Fibroblast of skin of left quadriceps (primary cell): ENCODE measurements at regions not wholly inside any gene's neighbourhood (a gene's known extent, or its start where the extent isn't known, plus 50 kb on each side); places are given as distances from the start of the nearest gene placed in this dataset.

Experiments
- DNase-seq, 2 experiments: peaks; one replicate each; pipeline ENCODE4 v3.0.0-alpha.2; 2013; ENCODE audit warnings: low read depth in 2 of 2

DNA sequence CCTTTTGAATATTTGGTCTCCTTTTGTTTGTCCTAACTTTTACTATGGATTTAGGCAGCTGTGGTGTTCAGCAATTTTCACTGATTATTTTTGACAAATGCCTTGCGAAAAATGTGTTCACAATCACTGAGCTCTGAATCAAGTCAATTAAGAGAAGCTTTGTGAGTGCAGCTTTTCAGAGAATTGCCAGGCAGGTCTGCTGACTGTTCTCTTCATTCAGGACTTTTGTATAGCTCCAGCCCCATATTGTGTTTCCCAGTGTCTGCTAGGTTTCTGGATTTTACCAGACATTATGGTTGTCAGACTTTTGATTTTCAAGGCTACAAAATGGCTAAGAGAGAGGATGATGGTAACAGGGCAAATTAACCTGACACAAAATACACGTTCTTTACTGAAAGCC is 1055.9 kb downstream of the CDH18 start:
- no peak for DNase-seq

DNA sequence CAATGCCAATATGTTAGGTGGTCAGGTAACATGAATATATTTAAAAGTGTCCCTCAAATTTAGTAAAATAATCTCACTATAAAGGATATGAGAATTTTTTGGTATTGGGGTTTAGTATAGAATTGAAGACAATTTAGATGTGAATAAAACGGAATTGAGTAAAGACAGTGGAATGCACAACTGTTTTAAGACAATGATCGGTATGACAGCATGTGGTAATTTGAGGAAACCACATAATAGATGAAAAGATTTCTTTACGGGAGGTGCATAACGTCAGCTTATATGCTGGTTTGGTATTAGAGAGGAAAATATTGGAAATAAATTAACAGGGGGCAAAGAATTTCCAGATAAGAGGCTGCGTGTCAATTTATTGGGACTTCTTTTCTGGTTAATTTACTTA is 1043.2 kb downstream of the CDH18 start:
- no peak for DNase-seq

DNA sequence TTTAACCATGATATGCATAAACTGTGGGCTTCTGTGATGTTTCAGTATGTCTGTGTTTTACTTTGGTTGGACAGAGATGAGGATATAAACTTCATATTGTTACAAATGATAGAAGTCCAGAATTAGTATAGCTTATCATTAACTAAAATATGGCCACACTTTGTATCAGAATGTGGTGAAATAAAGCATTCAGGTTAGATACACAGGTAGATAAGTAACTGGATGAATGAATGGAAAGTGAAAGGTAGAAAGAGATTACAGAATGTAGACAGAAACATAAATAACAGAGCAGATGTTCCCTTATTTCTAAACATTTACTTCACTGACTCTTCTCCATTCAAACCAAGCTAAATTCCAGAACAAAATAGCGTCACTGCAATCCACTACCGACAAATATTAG is 1033.8 kb downstream of the CDH18 start:
- DNase-seq, result no peak

DNA sequence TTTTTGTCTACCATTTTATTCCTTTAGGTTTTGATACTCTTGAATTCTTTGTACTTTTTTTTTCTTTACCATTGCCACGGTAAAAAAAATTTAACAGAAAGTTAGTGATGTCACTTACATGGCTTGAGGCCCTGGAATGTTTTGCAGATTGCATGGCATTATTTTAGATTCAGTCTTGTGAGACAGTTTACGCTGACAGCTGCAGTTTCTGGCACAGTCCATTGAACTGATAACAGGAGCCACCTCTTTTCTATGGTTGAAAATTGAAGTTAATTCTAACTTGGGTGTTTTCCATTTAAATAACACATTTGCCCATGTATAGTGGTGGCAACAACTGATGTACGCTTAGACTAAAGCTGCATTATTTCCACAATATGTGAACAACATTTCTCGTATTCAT is 1028.5 kb downstream of the CDH18 start:
- no peak for DNase-seq

DNA sequence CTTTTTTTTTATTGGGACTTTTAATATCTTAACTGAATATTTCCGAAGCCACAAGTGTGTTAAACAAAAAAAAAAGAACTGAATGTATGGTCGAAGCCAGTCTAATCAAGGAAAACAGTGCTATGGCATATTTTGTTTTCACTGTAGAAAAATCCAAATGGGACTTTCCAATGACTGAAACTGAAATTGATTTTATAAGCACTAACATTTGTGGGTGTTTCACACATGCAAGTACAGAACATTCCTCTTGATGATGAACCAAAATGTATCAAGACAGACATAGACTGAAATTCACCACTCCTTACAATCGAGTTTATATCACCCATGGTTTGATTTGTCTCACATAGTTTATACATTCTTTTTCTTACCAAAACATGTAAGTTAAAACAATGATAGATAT is 1026.8 kb downstream of the CDH18 start:
- no peak for DNase-seq

DNA sequence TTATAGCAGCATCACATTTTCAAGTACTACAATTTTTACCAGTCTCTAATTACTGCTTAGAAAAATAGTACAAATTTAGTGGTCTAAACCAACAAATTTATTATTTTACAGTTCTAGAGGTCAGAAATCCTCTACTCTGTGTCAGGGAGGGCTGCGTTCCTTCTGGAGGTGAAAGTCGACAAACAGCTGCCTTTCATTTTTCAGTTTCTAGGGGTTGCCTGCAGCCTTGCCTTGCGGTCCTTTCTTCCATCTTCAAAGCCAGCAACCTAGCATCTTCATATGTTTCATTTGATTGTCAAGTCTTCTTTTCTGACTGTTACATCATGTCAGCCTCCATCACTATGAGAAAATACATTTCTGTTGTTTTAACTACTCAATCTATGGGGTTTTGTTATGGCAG is 1022.1 kb downstream of the CDH18 start:
- no peak for DNase-seq

DNA sequence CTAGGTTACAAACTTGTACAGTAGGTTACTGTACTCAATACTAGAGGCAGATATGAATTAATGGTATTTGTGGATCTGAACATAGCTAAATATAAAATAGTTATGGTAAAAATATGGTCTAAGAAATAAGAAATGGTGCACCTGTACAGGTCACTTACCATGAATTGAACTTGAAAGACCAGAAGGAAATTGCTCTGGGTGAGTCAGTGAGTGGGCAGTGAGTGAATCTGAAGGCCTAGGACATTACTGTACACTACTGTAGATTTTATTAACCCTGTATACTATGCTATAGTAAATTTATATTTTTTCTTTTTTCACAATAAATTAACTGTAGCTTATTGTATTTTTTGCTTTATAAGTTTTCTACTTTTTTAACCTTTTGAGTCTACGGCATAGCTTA is 1020.4 kb downstream of the CDH18 start:
- DNase-seq, result no peak

DNA sequence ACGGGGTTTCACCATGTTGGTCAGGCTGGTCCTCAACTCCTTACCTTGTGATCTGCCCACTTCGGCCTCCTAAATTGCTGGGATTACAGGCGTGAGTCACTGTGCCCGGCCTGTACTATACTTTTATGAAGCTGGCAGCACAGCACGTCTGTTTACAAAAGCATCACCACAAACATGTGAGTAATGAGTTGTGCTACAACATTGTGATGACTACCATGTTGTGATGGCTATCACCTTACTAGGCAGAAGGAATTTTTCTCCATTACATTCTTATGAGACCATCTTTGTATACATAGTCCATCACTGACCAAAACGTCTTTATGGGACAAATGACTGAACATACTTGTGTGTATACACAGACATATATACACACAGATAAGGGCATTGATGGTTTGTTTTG is 1019.0 kb downstream of the CDH18 start:
- DNase-seq, result no peak

DNA sequence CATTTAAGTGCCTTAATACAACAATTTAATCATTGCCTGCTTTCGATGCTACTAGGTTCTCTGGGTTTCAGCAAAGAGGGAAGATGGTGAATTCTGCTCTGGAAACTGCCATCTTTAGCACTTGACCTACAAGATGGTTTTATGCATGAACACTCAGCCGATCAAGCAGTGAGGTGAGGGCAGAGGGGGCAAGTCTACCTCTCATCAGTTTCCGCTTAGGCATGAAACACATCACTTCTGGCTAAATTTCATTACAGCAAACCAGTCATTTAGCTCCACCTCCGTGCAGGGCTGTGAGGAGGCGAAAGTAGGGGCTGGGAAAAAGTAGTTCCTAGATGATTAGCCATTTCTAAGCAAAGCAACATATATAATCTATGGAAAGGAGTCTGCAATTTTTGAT is 1018.0 kb downstream of the CDH18 start:
- DNase-seq, result no peak

DNA sequence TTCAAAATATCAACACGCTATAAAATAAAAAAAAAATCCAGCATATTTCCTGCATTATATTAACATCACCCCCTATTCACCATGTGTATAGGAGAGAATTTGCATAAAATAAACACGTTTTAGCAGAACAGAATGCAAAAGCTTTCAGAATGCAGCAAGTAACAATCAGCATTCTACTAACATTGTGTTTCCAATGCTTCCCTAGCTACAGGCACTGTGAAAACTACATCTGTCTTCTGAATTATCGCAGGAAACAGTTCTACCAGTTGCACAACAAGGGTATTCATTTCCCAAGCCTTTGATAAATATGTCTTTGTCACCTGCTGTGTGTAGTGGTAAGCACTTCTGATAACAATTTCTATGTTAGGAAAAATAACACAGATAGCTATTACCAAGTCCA is 1015.8 kb downstream of the CDH18 start:
- DNase-seq, result no peak

DNA sequence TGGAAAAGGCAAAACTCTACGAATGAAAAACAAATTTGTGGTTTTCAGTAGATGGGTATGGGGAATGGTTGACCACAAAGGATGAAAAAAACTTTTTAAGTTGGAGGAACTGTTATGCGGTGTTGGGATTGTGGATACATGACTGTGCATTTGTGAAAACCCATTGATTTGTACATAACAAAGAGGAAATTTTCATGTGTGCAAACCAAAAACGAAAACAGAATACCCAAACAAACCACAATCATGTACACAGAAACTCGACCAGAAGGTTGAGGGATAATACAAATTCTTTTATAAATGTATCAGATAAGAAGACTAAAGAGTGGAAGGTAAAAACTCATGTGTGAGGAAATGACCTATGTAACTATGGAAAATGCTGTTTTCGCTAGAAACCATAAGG is 1012.4 kb downstream of the CDH18 start:
- DNase-seq, result no peak

DNA sequence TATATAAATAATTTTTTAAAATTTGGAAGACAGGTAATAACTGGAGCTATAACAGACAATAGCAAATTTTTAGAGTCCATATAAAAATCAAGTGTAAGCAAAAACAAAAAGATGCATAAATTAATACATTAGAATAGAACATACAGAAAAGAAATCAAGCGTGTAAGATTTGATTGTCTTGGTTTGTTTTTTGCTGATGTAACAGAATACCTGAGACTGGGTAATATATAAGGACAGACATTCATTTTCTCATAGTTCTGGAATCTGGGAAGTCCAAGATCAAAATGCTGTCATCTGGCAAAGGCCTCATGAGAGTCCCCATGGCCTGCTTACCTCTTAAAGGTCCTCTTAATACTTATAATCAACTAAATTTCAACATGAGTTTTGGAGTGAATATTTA is 1010.1 kb downstream of the CDH18 start:
- DNase-seq, result no peak

DNA sequence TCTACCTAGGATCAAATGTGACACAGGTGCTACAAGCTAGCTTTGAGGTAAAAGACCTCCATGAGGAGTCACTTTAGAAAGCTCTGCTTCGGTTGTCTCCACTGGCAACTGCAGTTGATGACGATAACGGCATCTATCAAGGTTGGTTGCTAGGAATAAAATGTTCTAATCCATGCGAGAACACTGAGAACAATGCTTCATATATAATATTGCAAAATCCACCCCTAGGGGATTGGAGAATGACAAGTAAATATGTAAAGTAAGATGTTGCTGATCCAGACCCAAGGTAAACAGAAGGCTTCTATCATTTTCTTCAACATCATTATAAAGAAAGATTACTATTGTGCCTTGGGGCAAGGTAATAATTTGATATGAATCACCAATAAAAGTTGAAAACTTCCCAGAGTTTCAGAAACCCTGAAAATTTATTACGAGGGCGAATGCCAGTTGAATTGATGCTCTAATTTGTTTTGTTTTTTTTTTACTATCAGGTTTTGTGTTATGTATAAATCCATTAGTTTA is 1003.4 kb downstream of the CDH18 start:
- no peak for DNase-seq

DNA sequence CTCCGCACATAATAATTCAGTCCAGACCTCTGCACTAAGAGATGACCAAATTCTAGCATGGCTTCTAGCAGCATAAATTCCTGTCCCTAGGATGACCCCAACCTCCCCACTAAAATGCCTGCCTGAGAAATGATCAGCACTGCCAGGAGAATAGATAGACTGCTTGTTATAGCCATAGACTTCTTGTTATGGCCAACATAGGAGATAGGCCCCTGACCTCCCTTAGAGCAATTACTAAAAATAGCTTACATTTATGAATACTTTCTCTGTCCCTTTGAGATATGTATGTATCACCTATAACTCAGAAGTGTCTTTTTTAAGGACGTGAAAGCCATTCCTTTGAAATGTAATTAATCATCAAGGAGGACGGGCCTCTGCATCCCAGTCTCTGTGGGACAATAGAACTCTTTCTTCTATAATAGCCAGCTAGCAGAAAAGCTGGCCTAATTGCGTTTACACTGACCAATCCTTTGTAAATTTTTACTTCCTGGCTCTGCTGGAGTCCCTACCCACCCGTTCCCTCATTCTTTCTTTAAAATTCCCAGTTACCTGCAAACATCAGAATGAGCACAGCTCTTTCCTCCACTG is 1002.7 kb downstream of the CDH18 start:
- DNase-seq, result no peak

DNA sequence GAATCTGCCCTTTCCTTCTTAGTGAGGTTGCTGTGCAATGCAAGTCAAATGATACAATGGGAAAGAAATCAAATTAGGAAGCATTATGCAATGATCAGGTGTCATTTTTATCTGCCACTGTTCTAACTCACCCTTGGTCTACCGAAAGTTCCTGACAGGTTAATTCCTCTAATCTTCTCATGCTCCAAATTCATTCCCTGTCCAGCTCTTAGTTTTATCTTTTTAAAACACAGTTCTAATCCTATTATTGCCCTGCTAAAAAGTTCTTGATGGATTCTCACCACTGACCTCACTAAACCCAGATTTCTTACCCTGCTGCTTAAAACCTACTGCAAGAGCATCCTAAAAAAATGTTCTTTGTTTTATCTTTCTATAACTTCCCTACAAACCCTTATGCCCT is 1000.9 kb downstream of the CDH18 start:
- DNase-seq, result no peak

DNA sequence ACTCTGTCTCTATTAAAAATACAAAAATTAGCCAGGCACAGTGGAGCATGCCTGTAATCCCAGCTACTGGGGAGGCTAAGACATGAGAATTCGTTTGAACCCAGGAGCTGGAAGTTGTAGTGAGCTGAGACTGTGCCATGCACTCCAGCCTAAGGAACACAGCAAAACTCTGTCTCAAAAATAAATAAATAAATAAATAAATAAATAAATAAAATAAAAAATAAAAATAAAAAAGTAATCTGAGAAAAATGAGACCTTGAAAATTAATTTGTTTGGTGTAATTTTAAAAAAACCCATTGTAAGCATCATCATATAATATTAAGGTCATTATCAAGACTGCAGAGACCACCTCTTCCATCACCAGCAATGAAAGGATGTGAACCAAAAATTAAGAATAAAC is 997.1 kb downstream of the CDH18 start:
- no peak for DNase-seq

DNA sequence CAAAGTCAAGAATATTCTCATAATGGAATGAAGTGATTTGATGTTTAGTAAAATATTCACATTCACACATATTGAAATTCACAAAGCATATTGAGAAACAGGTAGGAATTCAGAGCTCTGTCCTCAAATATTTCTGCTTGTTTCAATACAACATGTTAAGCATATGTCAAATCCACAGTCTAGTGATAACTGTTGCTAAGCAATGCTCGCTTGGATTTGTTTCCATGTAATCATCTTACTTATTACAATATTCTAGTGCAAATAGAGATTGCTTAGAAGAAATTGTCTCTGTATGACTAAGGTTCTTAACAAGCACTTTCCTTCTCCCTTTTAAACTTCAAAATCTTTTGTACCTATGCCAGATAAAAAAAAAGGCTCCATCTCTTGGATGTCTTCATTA is 995.7 kb downstream of the CDH18 start:
- no peak for DNase-seq

DNA sequence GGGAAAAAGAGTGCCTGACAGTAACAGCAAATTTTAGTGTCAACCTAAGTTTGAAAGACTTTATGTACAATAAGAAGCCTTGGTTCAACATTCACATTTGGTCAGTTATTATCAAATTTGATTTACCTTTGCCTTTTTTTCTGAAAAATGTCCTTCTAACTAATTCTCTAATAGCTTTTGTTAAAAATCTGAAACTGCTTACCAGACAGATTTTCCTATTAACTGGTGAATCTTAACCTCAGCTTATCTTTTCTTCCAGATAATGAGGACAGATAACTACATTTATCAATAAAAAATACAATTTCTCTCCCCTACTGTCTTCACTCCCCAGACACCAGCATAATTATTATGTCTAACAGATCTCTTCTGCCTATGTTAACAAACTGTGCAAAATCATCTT is 988.5 kb downstream of the CDH18 start:
- DNase-seq, result no peak

DNA sequence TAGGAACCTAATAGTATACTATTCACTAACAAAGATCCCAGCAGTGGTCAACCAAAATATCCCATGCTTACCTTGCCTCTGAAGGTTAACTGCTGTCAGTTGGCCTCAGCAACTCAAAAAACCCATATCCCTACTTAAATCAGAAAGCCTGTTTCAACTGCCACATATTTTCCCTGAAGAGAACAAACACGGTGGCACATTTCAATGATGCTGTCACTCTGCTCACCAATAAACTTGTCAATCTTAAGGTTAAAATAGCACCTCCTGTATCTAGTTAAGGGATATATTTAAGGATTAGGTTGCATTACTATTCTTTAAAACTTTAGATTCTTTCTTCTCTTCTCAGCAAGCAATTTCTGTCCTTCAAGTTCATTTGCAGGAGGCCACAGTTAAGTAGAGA is 986.9 kb downstream of the CDH18 start:
- DNase-seq, result no peak

DNA sequence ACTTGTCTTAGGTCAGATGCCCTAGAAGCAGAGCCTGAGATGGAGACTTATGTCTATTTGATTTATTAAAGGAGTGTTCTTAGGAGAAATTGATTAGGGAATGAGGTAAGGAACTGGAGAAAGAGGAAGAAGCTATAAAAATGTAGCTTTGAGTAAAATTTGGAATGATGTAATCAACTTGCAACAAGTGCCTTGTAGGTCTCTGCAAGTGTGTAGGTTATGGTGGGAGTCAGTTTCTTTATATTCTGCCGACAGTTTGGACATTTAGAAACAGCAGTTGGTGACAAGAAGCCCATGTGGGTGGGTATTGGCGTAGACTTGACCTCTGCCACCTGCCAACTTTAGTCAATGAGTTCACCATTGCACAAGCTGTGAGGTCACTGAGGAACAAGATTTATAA is 986.5 kb downstream of the CDH18 start:
- no peak for DNase-seq

DNA sequence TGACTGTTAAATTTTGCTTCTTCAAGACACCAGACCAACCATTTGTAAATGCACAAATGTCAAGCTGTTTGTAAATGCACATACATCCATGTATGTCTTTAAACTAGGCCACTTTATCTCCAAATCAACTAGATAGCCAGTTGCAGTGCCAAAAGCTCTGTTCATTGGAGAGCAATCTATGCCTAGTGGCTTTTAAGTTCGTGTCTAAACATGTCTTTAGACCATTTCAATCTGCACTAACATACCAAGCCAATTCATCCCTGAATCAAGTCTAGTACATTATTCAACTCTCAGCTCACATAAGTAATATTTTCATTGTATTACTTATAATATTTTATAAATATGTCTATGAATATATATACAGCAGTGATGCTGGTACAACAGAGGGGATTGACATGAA is 985.9 kb downstream of the CDH18 start:
- DNase-seq, result no peak

DNA sequence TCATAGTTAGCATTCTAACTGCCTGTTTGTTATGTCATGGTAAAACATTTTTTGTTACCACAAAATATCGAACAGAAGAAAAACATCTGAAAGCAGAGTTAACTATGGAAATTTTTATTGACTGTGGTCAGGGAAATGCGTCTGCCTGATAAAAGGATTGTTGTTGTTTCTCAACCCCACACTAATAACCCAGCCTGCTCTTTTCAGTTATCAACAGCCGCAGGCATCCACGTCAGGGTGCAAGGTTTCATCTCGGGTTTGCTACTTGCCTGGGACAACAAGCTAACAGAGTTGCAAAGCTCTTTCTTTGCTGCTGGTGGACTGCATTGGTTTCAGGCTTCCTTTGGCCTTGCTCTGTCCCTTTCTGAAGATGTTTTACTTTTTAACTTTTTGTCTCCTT is 969.2 kb downstream of the CDH18 start:
- DNase-seq, result no peak

DNA sequence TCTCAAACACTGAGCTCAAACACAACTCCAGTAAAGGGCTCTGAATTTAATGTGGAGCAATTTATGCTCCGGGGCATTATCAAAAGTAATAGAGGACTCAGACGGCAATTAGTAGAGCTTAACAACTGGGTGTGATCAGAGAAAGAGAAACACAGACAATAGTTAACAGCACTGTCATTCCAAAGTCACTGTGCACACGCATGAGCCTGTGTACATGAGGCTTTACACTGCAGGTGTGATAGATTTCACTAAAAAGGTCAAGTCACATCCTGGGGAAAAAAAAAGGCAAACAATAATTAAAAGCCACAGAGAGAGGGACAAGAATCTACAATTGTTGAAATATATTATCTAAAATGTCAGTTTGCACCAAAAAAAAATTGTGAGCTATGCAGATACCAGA is 956.5 kb downstream of the CDH18 start:
- no peak for DNase-seq

DNA sequence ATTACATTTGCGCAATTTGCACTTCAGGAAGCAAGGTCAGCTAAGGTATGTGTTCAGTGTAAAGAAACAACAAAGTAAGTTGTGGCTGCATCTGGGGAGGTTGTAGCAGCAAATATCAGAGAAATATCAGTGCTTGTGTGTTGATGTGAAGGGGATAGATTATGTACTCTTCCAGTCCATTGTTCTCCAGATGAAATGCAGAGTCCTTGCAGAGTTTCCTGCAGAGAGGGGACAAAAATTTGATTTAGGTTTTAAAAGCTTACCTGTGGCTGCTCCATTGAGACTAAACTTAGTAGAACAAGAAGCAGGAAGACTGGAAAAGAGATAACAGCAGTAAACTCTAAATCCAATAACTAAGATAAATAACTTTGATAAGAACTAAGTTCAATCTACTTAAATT is 952.2 kb downstream of the CDH18 start:
- DNase-seq, result no peak

DNA sequence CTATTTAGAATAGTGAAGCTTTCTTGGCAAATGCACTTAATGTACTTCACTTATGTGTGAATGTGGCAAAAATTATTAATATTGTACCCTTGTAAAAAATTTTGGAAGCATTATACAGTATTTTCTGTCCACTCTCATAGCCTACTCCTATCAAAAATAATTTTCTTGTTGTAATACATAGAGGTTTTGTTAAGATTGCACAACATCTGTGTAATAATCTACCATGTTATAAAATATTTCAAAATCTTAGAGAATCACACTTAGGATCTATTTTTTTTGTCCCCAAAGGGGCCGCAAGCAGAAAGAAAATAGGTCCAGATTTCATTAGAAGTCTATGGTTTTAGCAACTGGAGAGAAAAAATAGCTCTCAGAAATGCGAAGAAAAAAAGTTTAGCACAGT is 945.9 kb downstream of the CDH18 start:
- DNase-seq, result no peak
